AG09319 (cell line): ENCODE measurements at regions not wholly inside any gene's neighbourhood (a gene's known extent, or its start where the extent isn't known, plus 50 kb on each side); places are given as distances from the start of the nearest gene placed in this dataset.

ENCODE experiments used
- DNase-seq: peaks from one replicate; pipeline ENCODE4 v3.0.0-alpha.2; 2010; ENCODE audit warnings: low read depth; ENCODE audit errors: extremely low read depth
- TF ChIP-seq, protein P1 (sequence below): IDR thresholded peaks from 2 replicates; pipeline ENCODE4 v1.5.1; 2011; ENCODE audit warnings: low read depth, mild to moderate bottlenecking, inconsistent platforms, low read length, moderate library complexity

DNA sequence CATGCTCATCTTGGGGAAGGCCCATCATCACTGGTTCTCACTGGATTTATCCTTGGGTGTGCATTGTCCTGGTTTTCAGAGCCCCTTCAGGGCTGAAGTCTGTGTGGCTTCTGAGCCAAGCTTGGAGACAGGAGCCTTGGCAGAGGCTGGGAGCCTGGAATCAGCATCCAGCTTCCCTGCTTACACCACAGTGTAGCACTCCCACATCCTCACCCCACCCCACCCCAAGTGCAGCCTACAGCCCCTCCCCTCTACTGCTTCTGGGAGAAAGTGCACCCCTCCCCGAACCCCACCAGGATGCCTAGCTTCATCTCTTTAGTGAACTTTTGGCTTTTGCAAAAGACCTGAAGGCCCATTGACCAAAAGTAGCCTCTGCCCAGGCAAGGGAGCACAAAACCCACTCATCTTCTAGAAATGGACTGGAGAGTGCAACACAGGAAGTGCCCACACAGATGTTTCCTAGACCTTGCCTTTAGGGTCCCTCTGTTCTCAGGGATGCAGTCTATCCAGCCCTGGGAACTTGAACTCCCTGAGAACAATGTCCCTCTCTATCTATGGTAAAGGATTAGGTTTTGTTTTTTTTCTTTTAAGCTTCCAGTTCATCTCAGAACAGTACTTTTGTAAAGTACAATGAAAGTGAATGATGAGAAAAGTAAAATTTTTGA, 189.7 kb downstream of the PALM2AKAP2 start:
- DNase-seq = no peak
- TF ChIP-seq, protein P1, sequence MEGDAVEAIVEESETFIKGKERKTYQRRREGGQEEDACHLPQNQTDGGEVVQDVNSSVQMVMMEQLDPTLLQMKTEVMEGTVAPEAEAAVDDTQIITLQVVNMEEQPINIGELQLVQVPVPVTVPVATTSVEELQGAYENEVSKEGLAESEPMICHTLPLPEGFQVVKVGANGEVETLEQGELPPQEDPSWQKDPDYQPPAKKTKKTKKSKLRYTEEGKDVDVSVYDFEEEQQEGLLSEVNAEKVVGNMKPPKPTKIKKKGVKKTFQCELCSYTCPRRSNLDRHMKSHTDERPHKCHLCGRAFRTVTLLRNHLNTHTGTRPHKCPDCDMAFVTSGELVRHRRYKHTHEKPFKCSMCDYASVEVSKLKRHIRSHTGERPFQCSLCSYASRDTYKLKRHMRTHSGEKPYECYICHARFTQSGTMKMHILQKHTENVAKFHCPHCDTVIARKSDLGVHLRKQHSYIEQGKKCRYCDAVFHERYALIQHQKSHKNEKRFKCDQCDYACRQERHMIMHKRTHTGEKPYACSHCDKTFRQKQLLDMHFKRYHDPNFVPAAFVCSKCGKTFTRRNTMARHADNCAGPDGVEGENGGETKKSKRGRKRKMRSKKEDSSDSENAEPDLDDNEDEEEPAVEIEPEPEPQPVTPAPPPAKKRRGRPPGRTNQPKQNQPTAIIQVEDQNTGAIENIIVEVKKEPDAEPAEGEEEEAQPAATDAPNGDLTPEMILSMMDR = no peak

DNA sequence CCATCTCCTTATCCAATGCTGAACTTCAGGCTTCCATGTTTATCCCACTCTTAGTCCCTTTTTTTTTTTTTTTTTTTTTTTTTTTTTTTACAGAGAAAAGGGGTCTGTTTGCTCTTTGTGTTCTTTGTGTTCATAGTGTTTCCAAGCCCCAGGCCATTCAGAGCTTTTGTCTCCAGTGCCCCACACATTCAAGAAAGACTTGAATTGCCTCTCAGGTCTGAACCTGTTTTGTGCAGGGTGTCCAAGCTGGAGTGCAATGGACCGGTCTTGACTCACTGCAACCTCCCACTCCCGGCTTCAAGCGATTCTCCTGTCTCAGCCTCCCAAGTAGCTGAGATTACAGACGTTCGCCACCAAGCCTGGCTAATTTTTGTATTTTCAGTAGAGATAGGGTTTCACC, 191.2 kb downstream of the PALM2AKAP2 start:
- no peak for DNase-seq

DNA sequence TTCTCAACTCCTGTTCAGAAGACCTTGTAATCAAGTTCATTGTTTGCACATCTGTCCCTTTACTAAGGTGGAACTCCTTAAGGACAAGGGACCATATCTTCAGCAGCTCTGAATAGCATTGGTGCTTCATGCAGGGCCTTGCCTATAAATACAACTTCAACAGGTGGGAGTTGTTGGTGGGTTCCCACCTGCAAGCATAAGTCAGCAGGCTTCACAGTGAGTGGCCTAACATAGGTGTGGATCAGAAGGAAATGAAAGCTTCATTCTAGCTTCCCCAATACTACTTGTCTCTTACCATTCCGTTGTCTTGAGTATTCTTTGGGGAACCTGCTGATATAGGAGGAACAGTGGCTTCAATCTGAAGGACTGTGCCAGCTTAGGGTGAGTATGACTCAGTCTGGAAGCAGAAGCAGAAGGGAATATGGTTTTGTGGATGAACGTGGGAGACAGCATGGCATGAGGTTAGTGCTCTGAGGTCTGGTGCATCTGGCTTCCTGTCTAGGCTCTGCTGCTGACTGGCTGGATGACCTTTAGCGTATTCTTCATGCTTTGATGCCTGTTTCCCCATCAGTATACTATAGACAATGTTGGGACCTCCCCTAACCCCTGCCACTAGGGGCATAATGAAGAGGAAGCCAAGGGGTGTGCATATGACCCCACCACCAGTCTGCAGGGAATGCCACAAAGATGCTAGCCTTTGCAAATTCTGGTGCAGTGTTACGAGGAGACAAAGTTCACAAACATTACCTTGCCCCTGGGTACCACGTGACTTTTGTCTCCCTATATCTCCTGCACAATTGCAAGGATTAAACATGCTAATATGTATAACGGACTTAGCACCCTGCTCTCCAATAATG, 192.3 kb downstream of the PALM2AKAP2 start:
- TF ChIP-seq, protein P1 = no peak; the same call in 1 of the 2 replicates
- no peak for DNase-seq

More for the DNA sequence above, 191.2 kb downstream of the PALM2AKAP2 start:
- TF ChIP-seq, protein P1 = no peak

DNA sequence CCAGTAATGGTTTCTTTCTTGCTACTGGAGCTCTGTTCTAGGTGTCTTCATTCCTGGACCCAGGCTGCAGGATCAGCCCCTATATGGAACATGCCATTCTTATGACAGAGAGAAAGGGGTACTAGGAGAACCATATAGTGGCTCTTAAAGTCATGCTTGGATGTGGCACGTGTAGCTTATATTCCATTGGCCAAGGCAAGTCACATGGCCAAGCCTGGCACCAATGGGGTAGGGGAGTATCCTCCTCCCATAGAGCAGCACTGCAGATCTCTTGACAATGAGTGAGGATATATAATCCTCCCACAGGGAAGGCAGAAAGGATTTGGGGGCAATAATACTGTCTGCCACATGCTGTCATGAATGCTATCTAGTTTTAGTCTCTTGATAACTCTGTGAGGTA, 193.3 kb downstream of the PALM2AKAP2 start:
- TF ChIP-seq, protein P1 = no peak
- no peak for DNase-seq

DNA sequence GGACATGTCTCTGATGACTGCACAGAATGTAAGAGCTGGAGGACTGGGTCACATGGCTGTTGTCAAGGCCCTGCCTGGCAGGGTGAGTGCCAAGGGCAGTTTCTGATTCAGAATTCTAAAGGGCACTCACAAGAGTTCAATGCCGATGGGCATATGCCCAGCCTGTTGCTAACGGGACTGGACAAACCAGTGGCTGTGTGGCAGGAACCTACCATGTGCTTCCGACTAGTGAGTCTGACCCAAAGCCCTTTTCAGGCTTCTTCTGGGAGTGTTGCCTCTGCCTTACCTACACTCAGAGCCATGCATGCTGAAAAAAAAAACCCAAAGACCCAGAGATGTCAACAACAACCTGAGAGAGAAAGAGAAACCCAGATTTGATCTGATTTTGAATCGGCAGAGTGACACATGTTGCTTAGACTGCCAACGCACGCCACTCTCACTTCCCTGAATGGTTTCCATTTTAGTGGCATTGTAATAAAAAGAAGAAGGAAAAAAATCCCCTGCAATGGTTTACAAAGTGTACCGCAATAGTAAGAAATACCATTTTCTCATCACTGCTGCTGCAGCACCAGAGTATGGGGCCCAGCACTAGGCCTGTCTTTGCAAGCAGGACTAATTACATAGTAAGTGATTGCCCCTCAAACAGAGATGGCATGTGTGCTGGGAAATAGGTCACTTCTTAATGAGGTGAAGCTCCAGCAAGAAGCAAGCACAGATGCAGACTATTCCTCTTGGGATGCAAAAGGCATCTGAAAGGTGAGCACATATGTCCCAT, 194.3 kb downstream of the PALM2AKAP2 start:
- DNase-seq = no peak
- TF ChIP-seq, protein P1 = no peak

DNA sequence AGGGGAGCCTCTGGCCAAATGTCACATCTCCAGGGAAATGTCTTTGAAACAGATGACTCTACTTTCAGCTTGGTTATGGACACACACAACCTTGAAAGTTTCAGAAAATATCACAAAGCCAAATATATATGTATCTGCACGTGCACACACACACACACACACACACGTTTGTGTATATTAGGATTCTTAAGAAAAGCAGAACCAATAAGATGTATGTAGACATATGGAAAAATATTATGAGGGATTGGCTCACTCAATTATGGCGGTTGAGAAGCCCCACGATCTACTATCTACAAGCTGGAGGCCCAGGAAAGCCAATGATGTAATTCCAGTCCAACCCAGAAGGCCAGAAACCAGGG, 194.9 kb downstream of the PALM2AKAP2 start:
- DNase-seq = no peak
- TF ChIP-seq, protein P1 = no peak
